T-cell (primary cell): ENCODE measurements at regions not wholly inside any gene's neighbourhood (a gene's known extent, or its start where the extent isn't known, plus 50 kb on each side); places are given as distances from the start of the nearest gene placed in this dataset.

Source experiments
- ATAC-seq, 4 experiments: fragments of 200-7000 bp in 3 of 4; fragments of 150-1000 bp in 1 of 4; cut with Tn5 transposase; replicated peaks in 1 of 4; 1 replicate in 3 of 4; 2 replicates in 1 of 4; pipeline ENCODE4 v1.10.0; 2021; ENCODE audit warnings: moderate library complexity in 3 of 4, mild to moderate bottlenecking in 2 of 4, moderate number of reproducible peaks in 1 of 4
- CTCF ChIA-PET, 2 donors: fragments of 300-600 bp; sonication (Branson Sonifier 250); formaldehyde crosslinking; loops; one replicate each; lab custom pipeline; 2022; ENCODE audit warnings: antibody characterized with exemption in 2 of 2; lab: Charles Lee
- POLR2A ChIA-PET, 2 donors: fragments of 300-600 bp; sonication (Branson Sonifier 250); formaldehyde crosslinking; loops; one replicate each; lab custom pipeline; 2022; ENCODE audit warnings: antibody characterized with exemption in 2 of 2; lab: Charles Lee
- DNase-seq, 35 experiments: peaks; one replicate each; pipeline versions ENCODE4 v3.0.0 to v3.0.0-alpha.2; 2013 to 2023
- H3K27ac ChIP-seq: one replicate; pipeline ENCODE4 v1.5.1; 2013; ENCODE audit warnings: low read length
- H3K27me3 ChIP-seq, 2 experiments: replicated peaks in 1 of 2; 1 replicate in 1 of 2; 2 replicates in 1 of 2; pipeline versions ENCODE4 v1.6.1 to v1.7.0; 2013; ENCODE audit warnings: low read length in 1 of 2, mixed read lengths in 1 of 2; ENCODE audit not compliant: control insufficient read depth in 2 of 2, insufficient read depth in 2 of 2; ENCODE audit errors: extremely low read depth in 1 of 2
- H3K36me3 ChIP-seq, 2 donors: 1 replicate in 1 of 2; 2 replicates in 1 of 2; pipeline versions ENCODE4 v1.6.1 to v1.7.0; 2013; ENCODE audit warnings: low read length in 1 of 2; ENCODE audit not compliant: control insufficient read depth in 2 of 2, insufficient read depth in 1 of 2; ENCODE audit errors: extremely low read depth in 1 of 2
- H3K4me1 ChIP-seq, 2 experiments: 1 replicate in 1 of 2; 2 replicates in 1 of 2; pipeline versions ENCODE4 v1.6.1 to v1.7.0; 2013; ENCODE audit warnings: low read length in 2 of 2, mixed read lengths in 1 of 2; ENCODE audit not compliant: insufficient read depth in 2 of 2, control insufficient read depth in 1 of 2; ENCODE audit errors: extremely low read depth in 1 of 2
- H3K4me3 ChIP-seq, 2 donors: 1 replicate in 1 of 2; 2 replicates in 1 of 2; pipeline versions ENCODE4 v1.5.1 to v1.7.0; 2013; ENCODE audit warnings: mild to moderate bottlenecking in 2 of 2, low read length in 1 of 2, moderate library complexity in 1 of 2; ENCODE audit not compliant: control insufficient read depth in 1 of 2; ENCODE audit errors: extremely low read depth in 1 of 2
- H3K9me3 ChIP-seq: 2 replicates; pipeline ENCODE4 v1.7.0; 2013
- H3K27ac Mint-ChIP-seq, 2 donors: one replicate each; pipeline ENCODE4 v1.8.0; 2020 to 2021; ENCODE audit warnings: mild to moderate bottlenecking in 2 of 2, mixed read lengths in 2 of 2
- H3K27me3 Mint-ChIP-seq, 2 donors: one replicate each; pipeline ENCODE4 v1.8.0; 2021 to 2022; ENCODE audit warnings: mixed read lengths in 2 of 2
- H3K36me3 Mint-ChIP-seq: one replicate; pipeline ENCODE4 v1.8.0; 2021; ENCODE audit warnings: mixed read lengths
- H3K4me1 Mint-ChIP-seq, 3 donors: one replicate each; pipeline ENCODE4 v1.8.0; 2020 to 2022; ENCODE audit warnings: mixed read lengths in 3 of 3, mild to moderate bottlenecking in 1 of 3
- H3K4me3 Mint-ChIP-seq, 3 donors: one replicate each; pipeline ENCODE4 v1.8.0; 2020 to 2022; ENCODE audit warnings: mild to moderate bottlenecking in 3 of 3, mixed read lengths in 3 of 3, moderate library complexity in 3 of 3
- H3K9me3 Mint-ChIP-seq, 3 donors: one replicate each; pipeline ENCODE4 v1.8.0; 2020 to 2022; ENCODE audit warnings: mixed read lengths in 3 of 3
- WGBS: methylation state at CpG from one replicate; pipeline ENCODE4 v1.1.5; 2013; ENCODE audit warnings: missing lambda C conversion rate; ENCODE audit not compliant: insufficient coverage; 5-methylcytosine and 5-hydroxymethylcytosine counted together

DNA sequence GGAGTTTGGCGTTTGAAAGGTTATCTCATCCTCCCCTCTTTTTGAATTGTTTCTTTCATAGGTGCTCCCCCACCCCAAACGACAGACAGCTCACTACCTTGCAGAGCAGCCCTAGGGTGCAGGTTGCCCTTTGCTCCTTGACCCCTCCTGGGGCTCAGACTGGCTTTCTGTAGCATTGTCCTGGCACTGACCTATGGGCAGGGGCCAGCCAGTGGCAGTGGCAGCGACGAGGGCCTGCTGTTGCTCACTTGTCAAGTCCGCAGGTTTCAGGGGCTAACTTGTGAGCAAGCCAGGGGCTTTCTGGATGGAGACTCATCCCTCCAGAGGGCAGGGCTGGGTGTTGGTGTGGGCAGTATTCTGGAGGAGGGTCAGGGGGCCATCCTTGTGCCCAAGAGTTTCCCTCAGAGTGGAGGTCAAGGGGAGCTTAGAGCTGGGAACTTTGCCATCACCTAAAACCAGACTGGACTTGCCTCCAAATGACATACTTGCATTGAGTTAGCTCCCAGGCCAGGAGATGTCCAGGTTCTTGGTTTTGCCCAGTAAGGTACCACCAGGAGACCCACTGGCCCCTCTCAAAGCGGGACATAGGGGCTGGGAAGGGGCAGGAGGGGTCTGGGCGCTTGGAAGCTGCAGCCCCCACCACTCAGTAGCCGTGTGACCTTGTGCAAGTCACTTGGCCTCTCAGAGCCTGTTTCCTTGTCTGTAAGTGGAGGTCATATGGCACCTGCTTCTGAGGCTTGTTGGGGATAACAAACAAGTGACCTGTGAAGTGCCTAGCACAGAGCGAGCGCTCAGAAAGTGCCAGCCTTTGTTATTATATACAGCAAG lies 53.5 kb upstream of the CDKN2AIPNL start:
- H3K27me3 ChIP-seq = peaks cover 0 to 6% of the 10 kb centered on the region in 2 experiments
- Mint-ChIP-seq H3K36me3 (no peaks in the 10 kb centered on the region), H3K9me3 (no peaks in the 10 kb centered on the region)

DNA sequence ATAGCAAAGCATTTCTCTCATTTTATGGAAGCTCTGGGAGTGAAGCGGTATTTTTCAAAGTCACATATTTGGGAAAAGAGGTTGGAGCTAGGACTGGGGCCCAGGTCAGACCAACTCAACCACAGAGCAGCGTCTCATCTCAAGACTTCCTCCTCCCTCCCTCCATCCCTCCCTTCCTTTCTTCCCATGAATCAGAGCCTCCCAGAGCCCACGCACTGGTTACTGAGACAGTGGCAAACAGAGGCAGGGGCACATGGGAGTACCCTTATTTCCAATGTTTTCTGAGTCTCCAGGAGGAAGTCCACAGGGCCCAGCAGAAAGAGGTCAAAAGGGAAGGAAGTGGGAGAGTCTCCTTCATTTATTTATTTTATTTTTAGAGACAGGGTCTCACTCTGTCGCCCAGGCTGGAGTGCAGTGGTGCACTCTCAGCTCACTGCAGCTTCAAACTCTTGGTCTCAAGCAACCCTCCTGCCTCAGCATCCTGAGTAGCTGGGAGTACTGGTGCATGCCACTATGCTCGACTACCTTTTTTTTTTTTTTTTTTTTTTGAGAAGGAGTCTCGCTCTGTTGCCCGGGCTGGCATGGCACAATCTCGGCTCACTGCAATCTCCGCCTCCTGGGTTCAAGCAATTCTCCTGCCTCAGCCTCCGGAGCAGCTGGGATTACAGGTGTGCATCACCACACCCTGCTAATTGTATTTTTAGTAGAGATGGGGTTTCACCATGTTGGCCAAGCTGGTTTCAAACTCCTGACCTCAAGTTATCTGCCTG lies 52.5 kb upstream of the CDKN2AIPNL start:
- Histone ChIP-seq H3K4me1 (peaks cover 0 to 22% of the 10 kb centered on the region in 2 experiments), H3K4me3 (no peak overlapping the region), H3K27me3 (peaks cover 0 to 6% of the 10 kb centered on the region in 2 experiments), H3K9me3 (no peaks in the 10 kb centered on the region), H3K36me3 (no peaks in the 10 kb centered on the region), H3K27ac (no peak overlapping the region)
- POLR2A ChIA-PET = no interaction called here
- ATAC-seq (no peak), DNase-seq (no peak)
- Mint-ChIP-seq H3K4me1 (peaks cover 13 to 23% (median 14%) of the 10 kb centered on the region in 3 donors), H3K27me3 (no peaks in the 10 kb centered on the region), H3K36me3 (no peaks in the 10 kb centered on the region), H3K9me3 (no peaks in the 10 kb centered on the region), H3K4me3 (no peak overlapping the region), H3K27ac (peak overlapping the region in 1 of 2 donors; percentile 34)
- CTCF ChIA-PET = interaction anchor here in 1 of 2 donors (0.7 kb wide), 1 partner anchor 66 kb away, joined by 6 read pairs; no protein-coding TSS in a partner anchor
- no CpG with 5 or more reads among the region's 10 CpGs for WGBS

More for the DNA sequence above, 53.5 kb upstream of the CDKN2AIPNL start:
- peak overlapping the region; percentile 58 to 93 for H3K4me3 ChIP-seq
- no peaks in the 10 kb centered on the region for H3K9me3 ChIP-seq
- ATAC-seq (peak in 1 of 4 experiments; percentile 10), DNase-seq (no peak)
- 90% methylated on average over 6 of the region's 10 CpGs for WGBS
- H3K4me3 Mint-ChIP-seq = peak overlapping the region; percentile 78 to 82 (median 78)
- peak overlapping the region; percentile 19 to 80 for H3K27ac Mint-ChIP-seq
- H3K4me1 Mint-ChIP-seq = peaks cover 13 to 23% (median 14%) of the 10 kb centered on the region in 3 donors
- POLR2A ChIA-PET = no interaction called here
- H3K27ac ChIP-seq = peak overlapping the region; percentile 40
- CTCF ChIA-PET = interaction anchor here (0.7 to 1.2 kb wide), 2 partner anchors 27 to 67 kb away, joined by 4 to 6 read pairs; no protein-coding TSS in a partner anchor
- H3K36me3 ChIP-seq = no peaks in the 10 kb centered on the region
- peaks cover 0 to 22% of the 10 kb centered on the region in 2 experiments for H3K4me1 ChIP-seq
- H3K27me3 Mint-ChIP-seq = no peaks in the 10 kb centered on the region

GRCh38 chr5:134463176-134463720 lies 51.6 kb upstream of the CDKN2AIPNL start:
- CTCF ChIA-PET = no interaction called here
- WGBS = 94% methylated on average over 5 of the region's 7 CpGs

DNA sequence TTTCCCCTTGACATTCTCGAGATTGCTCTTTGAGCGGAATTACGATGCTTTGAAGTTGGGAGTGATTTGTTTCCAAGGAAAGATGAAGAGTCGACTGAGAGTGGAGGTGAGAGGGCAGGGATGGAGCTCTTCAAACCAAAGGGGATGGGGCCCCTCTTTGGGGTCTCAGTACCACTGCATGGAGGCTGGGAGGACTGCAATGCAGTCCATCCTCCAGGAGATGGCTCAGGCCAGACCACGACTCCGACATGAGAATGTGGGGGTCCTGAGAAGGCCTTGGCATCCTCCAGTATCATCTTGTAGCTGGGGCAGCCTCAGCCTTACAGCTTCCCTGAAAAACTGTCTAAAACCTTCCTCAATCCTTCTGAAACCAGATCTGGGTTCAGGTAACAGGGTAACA lies 51.1 kb upstream of the CDKN2AIPNL start:
- H3K4me3 ChIP-seq = no peak overlapping the region
- no peak overlapping the region for H3K27ac Mint-ChIP-seq
- WGBS = 81% methylated on average over 5 of the region's 6 CpGs
- peaks cover 0 to 6% of the 10 kb centered on the region in 2 experiments for H3K27me3 ChIP-seq
- H3K9me3 ChIP-seq = no peaks in the 10 kb centered on the region
- DNase-seq = no peak
- ChIA-PET CTCF (interaction anchor here in 1 of 2 donors (0.6 kb wide), 1 partner anchor 198 kb away, joined by 4 read pairs; no protein-coding TSS in a partner anchor), POLR2A (no interaction called here)
- ATAC-seq = no peak
- peaks cover 0 to 22% of the 10 kb centered on the region in 2 experiments for H3K4me1 ChIP-seq
- no peaks in the 10 kb centered on the region for H3K27me3 Mint-ChIP-seq
- H3K9me3 Mint-ChIP-seq = no peaks in the 10 kb centered on the region
- H3K4me3 Mint-ChIP-seq = no peak overlapping the region
- no peaks in the 10 kb centered on the region for H3K36me3 ChIP-seq
- H3K36me3 Mint-ChIP-seq = no peaks in the 10 kb centered on the region
- H3K27ac ChIP-seq = no peak overlapping the region
- peaks cover 13 to 21% (median 14%) of the 10 kb centered on the region in 3 donors for H3K4me1 Mint-ChIP-seq

More at GRCh38 chr5:134463176-134463720, 51.6 kb upstream of the CDKN2AIPNL start:
- no peak for DNase-seq
- H3K4me1 ChIP-seq = peaks cover 0 to 22% of the 10 kb centered on the region in 2 experiments
- H3K36me3 ChIP-seq = no peaks in the 10 kb centered on the region
- H3K27ac ChIP-seq = no peak overlapping the region
- no peaks in the 10 kb centered on the region for H3K36me3 Mint-ChIP-seq
- no peak overlapping the region for H3K4me3 ChIP-seq
- no peaks in the 10 kb centered on the region for H3K9me3 ChIP-seq
- no peak for ATAC-seq
- H3K9me3 Mint-ChIP-seq = no peaks in the 10 kb centered on the region
- H3K4me1 Mint-ChIP-seq = peaks cover 13 to 23% (median 14%) of the 10 kb centered on the region in 3 donors
- POLR2A ChIA-PET = interaction anchor here in 1 of 2 donors (0.6 kb wide), 1 partner anchor 431 kb away, joined by 4 read pairs; no protein-coding TSS in a partner anchor
- no peaks in the 10 kb centered on the region for H3K27me3 Mint-ChIP-seq
- no peak overlapping the region for H3K4me3 Mint-ChIP-seq
- no peak overlapping the region for H3K27ac Mint-ChIP-seq
- H3K27me3 ChIP-seq = peaks cover 0 to 6% of the 10 kb centered on the region in 2 experiments

DNA sequence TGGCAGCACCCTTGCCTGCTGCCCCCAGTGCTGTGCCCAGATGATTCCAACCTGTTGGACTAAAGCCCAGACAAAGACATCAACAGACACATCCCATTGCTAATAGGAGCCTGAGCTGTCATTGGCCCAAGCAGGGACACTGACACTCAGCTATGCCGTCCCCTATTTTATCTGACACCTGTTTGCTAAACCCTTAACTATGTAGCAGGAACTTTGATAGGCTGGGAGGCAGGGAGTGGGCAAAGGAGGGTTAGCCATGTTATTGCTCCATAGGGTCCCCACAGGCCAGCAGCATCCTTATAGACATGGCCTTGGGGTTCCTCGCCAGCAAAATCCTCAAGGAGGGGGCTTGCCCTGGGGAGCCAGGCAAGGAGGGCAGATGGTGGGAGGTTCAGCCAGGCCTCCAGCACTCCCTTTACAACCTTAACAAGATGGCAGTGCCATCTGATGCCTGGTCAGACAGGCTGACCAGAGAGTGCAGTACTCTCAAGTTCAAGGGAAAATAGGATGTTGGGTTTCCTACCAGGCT lies 50.4 kb upstream of the CDKN2AIPNL start:
- Mint-ChIP-seq H3K9me3 (no peaks in the 10 kb centered on the region), H3K27me3 (no peaks in the 10 kb centered on the region), H3K36me3 (no peaks in the 10 kb centered on the region), H3K27ac (no peak overlapping the region), H3K4me1 (peaks cover 10 to 16% (median 13%) of the 10 kb centered on the region in 3 donors), H3K4me3 (no peak overlapping the region)
- Histone ChIP-seq H3K9me3 (no peaks in the 10 kb centered on the region), H3K4me3 (no peak overlapping the region), H3K4me1 (peaks cover 0 to 22% of the 10 kb centered on the region in 2 experiments), H3K27ac (no peak overlapping the region), H3K36me3 (no peaks in the 10 kb centered on the region), H3K27me3 (peaks cover 0 to 6% of the 10 kb centered on the region in 2 experiments)
- DNase-seq (no peak), ATAC-seq (no peak)
- WGBS = no CpG with 5 or more reads among the region's 2 CpGs
- ChIA-PET CTCF (interaction anchor here (0.6 to 0.9 kb wide), 2 partner anchors 66 to 198 kb away, joined by 3 to 4 read pairs; no protein-coding TSS in a partner anchor), POLR2A (no interaction called here)
